NCI-H1417 treated with DMSO at 0.1 percent for 48 hours (cell line): ENCODE measurements at regions not wholly inside any gene's neighbourhood (a gene's known extent, or its start where the extent isn't known, plus 50 kb on each side); places are given as distances from the start of the nearest gene placed in this dataset.
A peak's percentile ranks its signal among the peaks of the same experiment; 100 is the strongest.
"Not testable (repeated sequence)": the region's sequence is repeated elsewhere in the genome, so short reads cannot be mapped to it uniquely, and the experiment has no call there.

Source experiments
- DNase-seq: peaks from one replicate; lab custom pipeline; 2025; lab: John Stamatoyannopoulos, UW

GRCh38 chr5:63894690-63895089 is 67.6 kb downstream of the HTR1A start:
- no peak for DNase-seq

GRCh38 chr5:63878788-63879187 is 83.5 kb downstream of the HTR1A start:
- no peak for DNase-seq

GRCh38 chr5:63877961-63878360 is 84.3 kb downstream of the HTR1A start:
- DNase-seq: no peak

DNA sequence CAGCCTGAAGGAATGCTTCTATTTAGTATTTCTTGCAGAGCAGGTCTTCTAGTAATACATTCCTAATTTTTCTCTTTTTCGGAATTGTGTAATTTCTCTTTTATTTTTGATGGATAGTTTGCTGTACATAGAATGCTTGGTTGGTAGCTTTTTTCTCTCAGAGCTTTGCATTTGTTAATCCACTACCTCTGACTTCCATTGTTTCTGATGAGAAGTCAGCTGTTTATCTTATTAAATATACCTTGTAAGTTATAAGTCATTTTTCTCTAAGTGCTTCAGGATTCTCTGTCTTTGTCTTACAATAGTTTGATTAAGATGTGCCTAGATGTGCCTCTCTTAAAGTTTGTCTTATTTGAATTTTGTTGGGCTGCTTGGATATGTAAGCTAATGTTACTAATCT is 101.9 kb downstream of the HTR1A start:
- no peak for DNase-seq

GRCh38 chr5:63854076-63854475 is 108.2 kb downstream of the HTR1A start:
- no peak for DNase-seq

DNA sequence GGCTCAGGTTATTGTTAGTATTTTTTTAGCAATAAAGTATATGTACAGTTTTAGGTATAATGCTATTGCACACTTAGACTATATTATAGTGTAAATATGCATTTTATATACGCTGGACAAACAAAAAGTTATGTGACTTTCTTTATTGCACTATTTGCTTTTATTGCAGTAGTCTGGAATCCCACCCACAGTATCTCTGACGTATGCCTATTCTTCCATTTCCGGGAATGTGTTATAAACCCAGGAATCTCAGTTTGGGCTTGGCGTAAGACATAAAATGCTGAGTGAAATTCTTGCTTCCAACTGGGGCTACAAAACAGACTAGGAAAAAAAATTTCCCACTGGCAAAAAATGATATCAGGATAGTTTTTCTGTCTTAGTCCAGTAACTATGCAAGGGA is 119.1 kb downstream of the HTR1A start:
- no peak for DNase-seq

- no peak for DNase-seq
Measured at GRCh38 chr5:63837437-63837836, 124.8 kb downstream of the HTR1A start.

DNA sequence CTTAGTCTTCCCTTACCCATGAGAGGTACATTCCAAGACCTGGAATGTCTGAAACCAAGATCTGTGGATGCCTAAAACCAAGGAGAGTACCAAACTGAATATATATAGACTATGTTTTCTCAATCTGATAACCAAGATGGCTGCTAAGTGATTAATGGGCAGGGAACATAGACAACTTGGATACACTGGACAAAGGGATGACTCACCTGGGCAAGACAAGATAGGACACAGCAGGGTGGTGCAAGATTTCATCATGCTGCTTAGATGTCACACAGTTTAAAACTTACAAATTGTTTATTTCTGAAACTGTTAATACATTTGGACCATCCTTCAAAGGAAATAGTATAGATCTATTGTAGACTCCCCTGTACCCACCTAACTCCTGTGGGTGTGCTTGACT is 130.9 kb downstream of the HTR1A start:
- DNase-seq: no peak

- DNase-seq: no peak
Measured at GRCh38 chr5:63825984-63826383, 136.3 kb downstream of the HTR1A start.

- DNase-seq: no peak
Measured at GRCh38 chr5:63823583-63823982, 138.7 kb downstream of the HTR1A start.

DNA sequence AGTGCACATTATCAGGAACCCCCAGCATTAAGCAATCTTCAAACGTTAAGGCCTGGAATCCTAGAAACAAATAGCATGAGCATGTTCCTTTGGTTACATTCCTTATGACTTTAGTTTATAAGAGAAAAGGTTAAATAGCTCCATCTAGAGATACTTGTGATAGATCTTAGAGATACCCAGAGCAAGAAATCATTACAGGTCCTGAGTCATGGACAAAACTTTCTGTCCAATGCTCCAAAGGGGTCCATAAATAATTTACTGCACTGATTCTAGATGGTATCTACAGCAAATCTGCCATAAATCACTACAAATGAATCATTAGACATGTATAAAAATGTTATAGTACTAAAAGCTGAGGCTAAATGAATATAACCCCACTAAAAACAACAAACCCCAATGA is 139.6 kb downstream of the HTR1A start:
- no peak for DNase-seq

DNA sequence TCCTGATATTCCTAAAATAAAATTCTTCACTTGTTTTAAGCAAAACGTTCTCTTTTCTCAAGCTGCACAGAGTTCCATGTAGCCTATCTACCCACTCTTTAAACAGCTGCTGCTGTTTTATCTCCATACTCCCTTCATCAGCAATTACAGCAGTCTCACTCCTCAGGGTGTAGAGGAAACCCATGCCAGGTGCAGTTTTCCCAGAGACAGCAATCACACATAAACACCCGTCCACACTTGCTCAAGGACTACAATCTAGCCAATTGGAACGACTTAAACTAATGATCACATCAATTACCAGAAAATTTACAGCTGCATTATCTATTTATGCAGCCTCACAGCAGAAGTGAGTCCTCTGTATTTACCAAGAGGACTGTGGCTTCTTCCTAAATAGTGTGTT is 141.7 kb downstream of the HTR1A start:
- DNase-seq: peak; percentile 85

GRCh38 chr5:63812693-63813092 is 149.6 kb downstream of the HTR1A start:
- no peak for DNase-seq

- no peak for DNase-seq
Measured at GRCh38 chr5:63811961-63812360, 150.3 kb downstream of the HTR1A start.

DNA sequence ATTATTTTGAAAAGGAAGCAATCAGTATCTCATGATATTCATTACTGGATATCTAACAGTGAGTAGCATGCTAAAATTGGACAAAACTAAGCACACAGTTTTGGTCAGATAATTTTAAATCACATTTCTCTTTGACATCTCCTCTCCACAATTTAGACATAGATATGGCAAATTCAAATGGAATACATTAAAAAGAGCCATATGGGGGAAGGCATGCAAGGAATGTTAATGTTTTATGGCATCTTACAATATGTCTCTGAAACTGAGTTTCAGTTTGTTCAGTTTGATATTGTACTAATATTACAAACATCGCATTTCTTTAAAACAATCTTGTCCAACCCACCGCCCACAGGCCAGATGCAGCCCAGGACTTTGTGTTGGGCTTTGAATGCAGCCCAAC is 151.0 kb downstream of the HTR1A start:
- no peak for DNase-seq

DNA sequence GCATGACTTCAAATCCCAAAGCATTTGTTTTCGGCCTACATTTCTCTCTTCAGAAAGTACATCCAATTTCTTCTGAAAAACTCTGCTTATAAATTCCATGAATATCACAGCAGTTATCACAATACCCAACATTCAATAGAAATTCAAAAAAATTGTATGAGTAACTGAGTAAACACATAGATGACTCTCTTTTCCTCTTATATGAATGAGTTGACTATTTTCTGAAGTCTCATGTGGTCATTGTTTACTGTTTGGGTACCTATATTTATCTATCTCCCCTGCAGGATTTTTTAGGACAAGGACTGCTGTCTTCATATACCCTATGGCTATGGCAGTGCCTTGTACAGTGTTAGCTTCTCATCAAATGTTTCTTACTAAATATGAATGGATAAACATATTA is 157.1 kb downstream of the HTR1A start:
- no peak for DNase-seq

DNA sequence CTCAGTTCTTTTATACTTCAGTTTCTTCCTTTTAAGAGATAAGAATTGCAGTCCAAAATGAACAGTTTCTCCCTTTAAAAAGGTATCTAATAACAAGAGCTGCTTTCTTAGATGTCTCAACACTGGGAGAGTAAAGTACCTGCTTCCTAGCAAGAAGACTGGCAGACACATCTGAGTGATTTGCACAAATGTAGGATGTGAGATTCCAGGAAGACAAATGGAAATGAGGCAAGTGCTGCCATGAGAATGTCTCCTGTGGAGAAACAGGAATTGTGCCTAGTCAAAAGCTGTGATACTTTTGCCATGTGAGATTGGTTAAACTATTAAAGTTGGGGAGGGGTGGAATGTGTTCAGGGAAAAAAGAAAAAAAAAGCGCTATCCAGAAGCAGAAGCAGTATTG is 159.1 kb downstream of the HTR1A start:
- DNase-seq: no peak

DNA sequence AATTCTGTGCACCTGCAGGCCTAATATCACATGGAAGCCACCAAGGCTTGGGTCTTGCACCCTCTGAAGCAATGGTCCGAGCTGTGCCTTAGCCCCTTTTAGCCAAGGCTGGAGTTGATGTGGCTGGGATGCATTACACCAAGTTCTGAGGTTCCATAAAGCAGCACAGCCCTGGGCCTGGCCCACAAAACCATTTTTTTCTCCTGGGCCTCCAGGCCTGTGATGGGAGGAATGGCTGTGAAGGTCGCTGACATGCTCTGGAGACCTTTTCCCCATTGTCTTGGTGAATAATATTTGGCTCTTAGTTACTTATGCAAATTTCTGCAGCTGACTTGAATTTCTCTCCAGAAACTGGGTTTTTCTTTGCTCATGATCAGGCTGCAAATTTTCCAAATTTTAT is 167.3 kb downstream of the HTR1A start:
- DNase-seq: no peak

GRCh38 chr5:63794296-63794695 is 167.9 kb downstream of the HTR1A start:
- DNase-seq: no peak

- no peak for DNase-seq
Measured at GRCh38 chr5:63774939-63775338, 187.3 kb downstream of the HTR1A start.

DNA sequence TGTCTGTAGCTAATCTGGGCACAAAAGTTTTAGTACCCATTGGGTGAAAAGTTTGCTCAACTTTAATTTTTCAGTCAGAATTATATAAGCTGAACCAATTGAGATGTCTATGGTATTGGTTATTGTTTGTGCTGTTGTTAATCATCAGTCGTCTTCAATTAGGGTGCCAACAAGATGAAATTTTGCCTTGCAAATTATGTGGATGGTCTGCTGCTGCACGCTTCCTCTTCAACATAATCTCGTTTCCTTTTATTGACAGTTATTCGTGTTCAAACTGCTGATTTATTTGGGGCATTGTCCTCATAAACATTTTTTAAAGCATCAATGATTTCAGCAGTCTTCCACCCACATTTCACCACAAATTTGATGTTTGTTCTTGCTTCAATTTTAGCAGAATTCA is 194.0 kb downstream of the HTR1A start:
- no peak for DNase-seq

DNA sequence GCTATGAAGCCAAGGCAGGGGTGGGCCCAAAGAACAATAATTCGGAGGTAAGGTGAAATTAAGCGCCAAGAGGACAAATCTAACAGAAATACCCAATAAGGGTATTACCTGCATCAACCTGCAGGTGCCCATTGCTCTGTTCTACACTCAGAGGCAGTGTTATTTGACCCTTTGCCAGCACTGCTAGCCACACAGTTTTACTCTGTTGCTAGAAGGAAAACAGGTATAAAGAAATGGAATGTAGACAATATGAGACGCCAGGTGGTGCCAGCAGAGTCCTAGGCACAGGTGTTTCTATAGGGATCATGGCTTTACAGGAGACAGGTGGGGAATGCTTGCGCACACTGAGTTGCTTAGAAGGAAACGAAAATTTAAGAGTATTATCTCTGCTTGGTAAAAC is 201.3 kb downstream of the HTR1A start:
- DNase-seq: no peak

DNA sequence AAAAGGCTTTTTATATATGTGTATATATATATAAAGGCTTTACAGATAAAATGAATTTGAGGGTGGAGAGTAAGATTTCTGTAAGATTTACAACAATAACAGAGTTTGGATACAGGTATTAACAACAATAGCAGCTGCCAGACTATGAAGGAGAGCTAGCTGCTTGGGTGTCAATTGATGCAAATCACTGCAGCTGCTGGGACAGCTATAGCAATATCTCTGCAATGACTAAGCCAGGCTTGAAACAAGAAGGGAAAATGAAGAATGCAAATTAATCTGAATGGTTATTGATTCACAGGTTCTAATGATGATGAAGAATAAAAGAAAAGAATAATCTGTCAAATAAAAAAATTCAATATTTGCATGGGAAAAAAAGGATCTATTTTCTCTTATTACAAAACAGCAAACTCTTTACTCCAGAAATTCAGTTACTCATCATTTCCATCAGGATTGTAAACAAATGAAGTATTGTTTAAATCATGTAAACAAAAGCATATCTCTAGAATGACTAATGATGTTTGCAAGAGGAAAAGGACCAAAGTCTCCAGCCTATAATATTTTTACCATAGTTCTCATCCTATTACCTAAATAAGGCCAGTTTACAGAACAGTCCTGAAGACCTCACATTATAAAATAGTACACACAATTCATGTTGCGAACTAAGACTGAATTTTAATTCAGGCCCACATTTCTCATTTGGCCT is 219.0 kb downstream of the HTR1A start:
- no peak for DNase-seq

- not testable (repeated sequence) for DNase-seq
Measured at GRCh38 chr5:63732880-63733279, 229.4 kb downstream of the HTR1A start.

DNA sequence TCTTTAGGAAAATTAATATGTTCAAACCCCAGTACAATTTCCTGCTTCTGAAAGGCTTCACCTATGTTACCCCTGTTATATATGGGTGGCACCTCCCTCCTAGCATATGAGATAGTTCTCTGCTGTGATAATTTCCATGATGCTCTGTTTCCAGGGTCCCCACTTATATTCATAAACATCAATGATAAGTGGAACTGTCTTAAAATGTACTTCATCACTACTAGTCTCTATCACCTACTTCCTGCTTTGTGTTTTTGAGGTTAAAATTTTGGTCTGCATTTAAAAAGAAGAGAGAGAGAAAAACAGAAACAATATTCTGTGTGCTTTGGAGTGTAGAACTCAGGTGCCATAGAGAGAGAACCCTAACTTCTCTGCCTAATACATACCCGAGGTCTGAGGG is 234.7 kb downstream of the HTR1A start:
- no peak for DNase-seq
